ENCODE measurements at regions not wholly inside any gene's neighbourhood (a gene's known extent, or its start where the extent isn't known, plus 50 kb on each side); places are given as distances from the start of the nearest gene placed in this dataset.
A peak's percentile ranks its signal among the peaks of the same experiment; 100 is the strongest.

DNA sequence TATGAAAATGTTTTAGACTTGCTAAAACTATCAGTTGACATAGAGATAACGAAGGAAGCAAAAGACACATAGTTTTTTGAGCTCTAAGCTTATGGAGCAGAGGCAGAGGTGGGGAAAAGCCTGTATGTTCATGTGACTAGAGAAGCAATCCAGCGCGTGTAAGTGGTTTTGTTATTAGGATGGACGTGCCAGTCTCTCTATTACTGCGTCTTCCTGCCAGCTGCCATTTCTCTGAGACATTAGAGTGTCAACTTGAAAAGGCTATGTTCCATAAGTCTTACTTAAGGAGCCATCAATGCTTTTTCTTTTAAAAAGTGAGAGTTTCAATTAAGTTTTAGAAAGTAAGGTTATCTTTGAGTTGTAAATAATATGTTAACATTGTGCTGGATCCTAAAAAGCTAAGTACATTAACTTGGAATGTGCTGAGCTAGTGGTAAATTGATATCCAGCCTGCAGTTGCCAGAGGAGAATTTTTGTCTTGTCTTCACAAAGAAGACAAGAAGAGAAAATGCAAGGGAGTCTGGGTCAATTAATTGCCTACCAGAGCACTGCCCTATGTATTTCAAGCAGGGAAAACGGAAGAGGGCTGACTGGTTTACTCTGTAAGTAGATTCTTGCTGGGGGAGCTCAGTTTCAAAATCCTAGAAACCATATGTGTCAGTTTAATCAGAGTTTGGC is 161.8 kb upstream of the B3GALT2 start:
- Histone ChIP-seq H3K27me3 (ENCODE audit: control insufficient read depth, insufficient read depth, low read length) (no peaks in the 10 kb centered on the region), H3K4me3 (ENCODE audit: low read depth, low read length) (no peak overlapping the region), H3K36me3 (ENCODE audit: control insufficient read depth, insufficient read depth, low read length) (no peaks in the 10 kb centered on the region)
- DNase-seq (ENCODE audit: low read depth) (peak; percentile 30), FAIRE-seq (no peak)
- TF ChIP-seq, protein P1, sequence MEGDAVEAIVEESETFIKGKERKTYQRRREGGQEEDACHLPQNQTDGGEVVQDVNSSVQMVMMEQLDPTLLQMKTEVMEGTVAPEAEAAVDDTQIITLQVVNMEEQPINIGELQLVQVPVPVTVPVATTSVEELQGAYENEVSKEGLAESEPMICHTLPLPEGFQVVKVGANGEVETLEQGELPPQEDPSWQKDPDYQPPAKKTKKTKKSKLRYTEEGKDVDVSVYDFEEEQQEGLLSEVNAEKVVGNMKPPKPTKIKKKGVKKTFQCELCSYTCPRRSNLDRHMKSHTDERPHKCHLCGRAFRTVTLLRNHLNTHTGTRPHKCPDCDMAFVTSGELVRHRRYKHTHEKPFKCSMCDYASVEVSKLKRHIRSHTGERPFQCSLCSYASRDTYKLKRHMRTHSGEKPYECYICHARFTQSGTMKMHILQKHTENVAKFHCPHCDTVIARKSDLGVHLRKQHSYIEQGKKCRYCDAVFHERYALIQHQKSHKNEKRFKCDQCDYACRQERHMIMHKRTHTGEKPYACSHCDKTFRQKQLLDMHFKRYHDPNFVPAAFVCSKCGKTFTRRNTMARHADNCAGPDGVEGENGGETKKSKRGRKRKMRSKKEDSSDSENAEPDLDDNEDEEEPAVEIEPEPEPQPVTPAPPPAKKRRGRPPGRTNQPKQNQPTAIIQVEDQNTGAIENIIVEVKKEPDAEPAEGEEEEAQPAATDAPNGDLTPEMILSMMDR (IDR thresholded peaks at IDR 0.05; ENCODE audit: insufficient read depth, low read length, severe bottlenecking) = no peak

DNA sequence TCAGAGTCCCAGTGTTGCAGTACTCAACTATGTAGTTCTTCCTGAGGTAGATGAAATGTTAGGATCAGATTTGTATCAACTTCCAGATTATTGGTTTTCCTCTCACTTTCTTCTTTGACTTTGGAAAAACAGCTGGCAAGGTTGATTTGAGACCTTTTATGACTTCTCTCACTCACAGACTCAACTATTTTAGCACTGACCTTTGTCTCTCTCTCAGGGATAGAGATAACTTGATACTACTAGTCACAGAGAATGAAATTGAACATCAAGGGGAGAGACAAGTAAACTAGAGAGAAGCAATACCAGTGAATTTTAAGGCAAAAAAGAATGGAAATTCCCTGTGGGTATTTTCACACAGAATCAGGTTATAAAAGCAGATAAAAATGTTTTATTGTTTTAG is 159.7 kb upstream of the B3GALT2 start:
- FAIRE-seq (no peak), DNase-seq (ENCODE audit: low read depth) (no peak)
- TF ChIP-seq, protein P1 (IDR thresholded peaks at IDR 0.05; ENCODE audit: insufficient read depth, low read length, severe bottlenecking) = no peak
- no peak overlapping the region for H3K4me3 ChIP-seq (ENCODE audit: low read depth, low read length)
- H3K36me3 ChIP-seq (ENCODE audit: control insufficient read depth, insufficient read depth, low read length) = no peaks in the 10 kb centered on the region
- no peaks in the 10 kb centered on the region for H3K27me3 ChIP-seq (ENCODE audit: control insufficient read depth, insufficient read depth, low read length)

DNA sequence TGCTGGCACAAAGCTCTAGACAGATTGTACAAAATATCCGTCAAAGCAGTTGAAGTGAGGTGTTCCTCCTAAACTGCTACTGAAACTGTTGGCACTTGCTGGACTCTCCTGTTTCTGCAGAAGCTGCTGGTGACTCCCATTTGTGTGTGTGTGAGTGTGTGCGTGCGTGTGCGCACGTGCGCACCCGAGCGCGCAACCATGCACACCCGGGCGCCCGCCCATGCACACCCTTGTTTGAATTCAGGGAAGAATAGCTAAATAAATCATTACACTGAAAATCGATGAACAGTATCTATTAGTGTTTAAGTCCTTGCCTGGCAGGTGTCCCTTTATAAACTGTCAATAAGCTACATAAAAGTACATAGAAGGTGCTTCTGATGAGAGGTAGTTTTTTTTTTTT is 156.4 kb upstream of the B3GALT2 start:
- no peak for FAIRE-seq
- Histone ChIP-seq H3K27me3 (ENCODE audit: control insufficient read depth, insufficient read depth, low read length) (no peaks in the 10 kb centered on the region), H3K4me3 (ENCODE audit: low read depth, low read length) (no peak overlapping the region), H3K36me3 (ENCODE audit: control insufficient read depth, insufficient read depth, low read length) (no peaks in the 10 kb centered on the region)
- no peak for DNase-seq (ENCODE audit: low read depth)
- TF ChIP-seq, protein P1 (IDR thresholded peaks at IDR 0.05; ENCODE audit: insufficient read depth, low read length, severe bottlenecking) = no peak

DNA sequence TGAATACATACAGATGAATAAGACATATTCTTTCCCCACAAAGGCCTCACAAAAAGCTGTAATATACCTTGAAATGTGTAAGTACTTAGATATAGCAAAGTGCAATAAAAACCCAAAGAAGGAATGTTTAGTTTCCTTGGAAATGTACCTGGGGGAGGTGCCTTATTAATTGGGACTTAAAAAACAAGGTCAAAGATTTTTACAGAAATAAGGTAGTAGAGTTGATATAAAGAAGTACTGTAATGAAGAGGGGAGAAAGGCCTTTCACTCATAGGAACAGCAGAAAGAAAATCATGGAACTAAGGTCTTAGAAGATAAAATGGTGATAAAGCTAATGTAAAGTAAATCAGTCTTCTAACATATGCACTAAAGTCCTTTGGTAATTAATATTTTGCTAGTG is 153.9 kb upstream of the B3GALT2 start:
- H3K27me3 ChIP-seq (ENCODE audit: control insufficient read depth, insufficient read depth, low read length) = no peaks in the 10 kb centered on the region
- TF ChIP-seq, protein P1 (IDR thresholded peaks at IDR 0.05; ENCODE audit: insufficient read depth, low read length, severe bottlenecking) = no peak
- FAIRE-seq (no peak), DNase-seq (ENCODE audit: low read depth) (no peak)
- no peaks in the 10 kb centered on the region for H3K36me3 ChIP-seq (ENCODE audit: control insufficient read depth, insufficient read depth, low read length)
- H3K4me3 ChIP-seq (ENCODE audit: low read depth, low read length) = no peak overlapping the region

DNA sequence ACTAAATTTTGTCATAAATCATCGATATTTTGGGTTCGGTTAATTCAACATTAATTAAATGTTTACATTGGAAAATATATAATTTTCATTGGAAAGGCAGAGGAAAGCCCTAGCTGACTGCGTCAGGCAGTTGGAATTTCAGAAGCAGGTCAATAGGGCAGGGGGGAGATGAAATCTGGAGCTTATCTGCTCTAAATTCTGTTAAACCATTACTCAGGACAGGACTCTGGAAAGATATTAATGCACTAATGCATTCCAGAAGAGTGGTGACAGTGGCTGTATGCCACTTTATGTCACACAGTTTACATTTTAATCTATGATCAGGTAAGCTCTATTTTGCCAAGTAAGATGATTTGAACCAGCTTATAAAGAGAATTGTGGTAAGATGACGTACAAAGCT is 153.0 kb upstream of the B3GALT2 start:
- FAIRE-seq (no peak), DNase-seq (ENCODE audit: low read depth) (no peak)

More for the DNA sequence above, 153.0 kb upstream of the B3GALT2 start:
- TF ChIP-seq, protein P1 (IDR thresholded peaks at IDR 0.05; ENCODE audit: insufficient read depth, low read length, severe bottlenecking) = no peak
- no peaks in the 10 kb centered on the region for H3K36me3 ChIP-seq (ENCODE audit: control insufficient read depth, insufficient read depth, low read length)
- no peak overlapping the region for H3K4me3 ChIP-seq (ENCODE audit: low read depth, low read length)
- no peaks in the 10 kb centered on the region for H3K27me3 ChIP-seq (ENCODE audit: control insufficient read depth, insufficient read depth, low read length)

Data from bronchial epithelial cell (primary cell).